ENCODE measurements at regions not wholly inside any gene's neighbourhood (a gene's known extent, or its start where the extent isn't known, plus 50 kb on each side); places are given as distances from the start of the nearest gene placed in this dataset.

- DNase-seq (ENCODE audit: low read depth) = peak; percentile 20
Observed at GRCh38 chr18:40832362-40832761, 1122.7 kb upstream of the PIK3C3 start.

GRCh38 chr18:40824291-40824690 lies 1130.7 kb upstream of the PIK3C3 start:
- no peak for DNase-seq (ENCODE audit: low read depth)

- no peak for DNase-seq (ENCODE audit: low read depth)
Observed at GRCh38 chr18:40821596-40822243, 1133.3 kb upstream of the PIK3C3 start.

GRCh38 chr18:40812981-40813515 lies 1142.0 kb upstream of the PIK3C3 start:
- DNase-seq (ENCODE audit: low read depth) = no peak

GRCh38 chr18:40810372-40810771 lies 1144.7 kb upstream of the PIK3C3 start:
- DNase-seq (ENCODE audit: low read depth) = no peak

GRCh38 chr18:40789286-40789685 lies 1165.7 kb upstream of the PIK3C3 start:
- no peak for DNase-seq (ENCODE audit: low read depth)

GRCh38 chr18:40782453-40783130 lies 1172.4 kb upstream of the PIK3C3 start:
- DNase-seq (ENCODE audit: low read depth) = no peak

GRCh38 chr18:40769786-40770185 lies 1185.2 kb upstream of the PIK3C3 start:
- DNase-seq (ENCODE audit: low read depth) = no peak

GRCh38 chr18:40760251-40760650 lies 1194.8 kb upstream of the PIK3C3 start:
- no peak for DNase-seq (ENCODE audit: low read depth)

- DNase-seq (ENCODE audit: low read depth) = peak; percentile 2
Observed at GRCh38 chr18:40754477-40754876, 1200.6 kb upstream of the PIK3C3 start.

- DNase-seq (ENCODE audit: low read depth) = no peak
Observed at GRCh38 chr18:40752316-40752715, 1202.7 kb upstream of the PIK3C3 start.

- no peak for DNase-seq (ENCODE audit: low read depth)
Observed at GRCh38 chr18:40751186-40751585, 1203.8 kb upstream of the PIK3C3 start.

- no peak for DNase-seq (ENCODE audit: low read depth)
Observed at GRCh38 chr18:40739029-40739428, 1216.0 kb upstream of the PIK3C3 start.

- DNase-seq (ENCODE audit: low read depth) = no peak
Observed at GRCh38 chr18:40738321-40738880, 1216.6 kb upstream of the PIK3C3 start.

- no peak for DNase-seq (ENCODE audit: low read depth)
Observed at GRCh38 chr18:40708726-40709125, 1246.3 kb upstream of the PIK3C3 start.

GRCh38 chr18:40707797-40708196 lies 1247.2 kb upstream of the PIK3C3 start:
- DNase-seq (ENCODE audit: low read depth) = no peak

- no peak for DNase-seq (ENCODE audit: low read depth)
Observed at GRCh38 chr18:40698129-40698528, 1256.9 kb upstream of the PIK3C3 start.

- no peak for DNase-seq (ENCODE audit: low read depth)
Observed at GRCh38 chr18:40695526-40695925, 1259.5 kb upstream of the PIK3C3 start.

GRCh38 chr18:40692871-40693270 lies 1262.2 kb upstream of the PIK3C3 start:
- DNase-seq (ENCODE audit: low read depth) = no peak

- DNase-seq (ENCODE audit: low read depth) = no peak
Observed at GRCh38 chr18:40690062-40690461, 1265.0 kb upstream of the PIK3C3 start.

GRCh38 chr18:40687399-40687798 lies 1267.6 kb upstream of the PIK3C3 start:
- no peak for DNase-seq (ENCODE audit: low read depth)

GRCh38 chr18:40686836-40687235 lies 1268.2 kb upstream of the PIK3C3 start:
- DNase-seq (ENCODE audit: low read depth) = no peak

GRCh38 chr18:40685219-40685618 lies 1269.8 kb upstream of the PIK3C3 start:
- no peak for DNase-seq (ENCODE audit: low read depth)

Measured in LHCN-M2 (cell line).